ENCODE measurements at regions not wholly inside any gene's neighbourhood (a gene's known extent, or its start where the extent isn't known, plus 50 kb on each side); places are given as distances from the start of the nearest gene placed in this dataset.

GRCh38 chr11:80587906-80588305, 1147.1 kb upstream of the TENM4 start:
- no peak for TF ChIP-seq ZNF8 (CRISPR knock-in tag; IDR thresholded peaks at IDR 0.05)
- TF ChIP-seq TSHZ2 (CRISPR knock-in tag; IDR thresholded peaks at IDR 0.05), result no peak

All from SK-N-SH treated with all-trans-retinoic acid at 6 μM for 48 hours (cell line).